Astrocyte of the spinal cord (primary cell): ENCODE measurements at regions not wholly inside any gene's neighbourhood (a gene's known extent, or its start where the extent isn't known, plus 50 kb on each side); places are given as distances from the start of the nearest gene placed in this dataset.

Experiments
- DNase-seq: peaks from one replicate; pipeline ENCODE4 v3.0.0; 2011; ENCODE audit warnings: low read depth, low spot score
- H3K4me3 ChIP-seq: 2 replicates; pipeline ENCODE4 v1.5.1; 2011; ENCODE audit warnings: low read depth, mild to moderate bottlenecking, low read length, moderate library complexity
- in situ Hi-C: cut with HindIII; loops from 2 replicates; pipeline ENCODE4 v1.10.0; 2017; ENCODE audit warnings: low sequenced_read_pairs
- TF ChIP-seq, protein P1 (sequence below): IDR thresholded peaks from 2 replicates; pipeline ENCODE4 v1.5.1; 2012; ENCODE audit warnings: low read depth, mild to moderate bottlenecking, low read length, inconsistent platforms

DNA sequence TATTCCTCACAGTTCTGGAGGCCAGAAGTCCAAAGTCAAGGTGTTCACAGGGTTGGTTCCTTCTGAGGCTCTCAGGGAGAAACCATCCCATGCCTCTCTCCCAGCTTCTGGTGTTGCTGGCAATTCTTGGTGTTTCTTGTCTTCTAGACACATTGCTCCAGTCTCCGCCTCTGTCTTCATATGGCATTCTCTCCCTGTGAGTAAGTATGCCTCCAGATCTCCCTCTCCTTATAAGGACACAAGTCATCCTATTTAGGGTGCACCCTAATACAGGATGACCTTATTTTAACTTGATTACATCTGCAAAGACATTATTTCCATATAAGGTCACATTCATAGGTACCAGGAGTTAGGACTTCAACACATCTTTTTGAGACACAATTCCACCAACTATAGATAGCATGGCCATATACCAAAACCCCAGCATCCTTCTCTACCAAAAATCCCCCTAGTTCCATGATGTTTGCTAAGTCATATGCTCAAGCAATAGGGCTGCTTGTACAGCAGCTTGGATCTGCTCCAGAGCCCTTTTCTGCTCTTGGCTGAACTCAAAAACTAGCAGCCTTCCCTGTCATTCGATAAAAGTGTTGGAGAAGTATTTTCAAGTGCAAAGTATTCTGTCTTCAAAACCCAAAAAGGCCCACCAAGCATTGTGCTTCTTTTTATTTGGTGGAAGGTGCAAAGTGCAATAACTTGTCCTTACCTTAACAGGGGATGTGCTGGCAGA is 79.2 kb upstream of the CMKLR1 start:
- no peak for DNase-seq
- TF ChIP-seq, protein P1, sequence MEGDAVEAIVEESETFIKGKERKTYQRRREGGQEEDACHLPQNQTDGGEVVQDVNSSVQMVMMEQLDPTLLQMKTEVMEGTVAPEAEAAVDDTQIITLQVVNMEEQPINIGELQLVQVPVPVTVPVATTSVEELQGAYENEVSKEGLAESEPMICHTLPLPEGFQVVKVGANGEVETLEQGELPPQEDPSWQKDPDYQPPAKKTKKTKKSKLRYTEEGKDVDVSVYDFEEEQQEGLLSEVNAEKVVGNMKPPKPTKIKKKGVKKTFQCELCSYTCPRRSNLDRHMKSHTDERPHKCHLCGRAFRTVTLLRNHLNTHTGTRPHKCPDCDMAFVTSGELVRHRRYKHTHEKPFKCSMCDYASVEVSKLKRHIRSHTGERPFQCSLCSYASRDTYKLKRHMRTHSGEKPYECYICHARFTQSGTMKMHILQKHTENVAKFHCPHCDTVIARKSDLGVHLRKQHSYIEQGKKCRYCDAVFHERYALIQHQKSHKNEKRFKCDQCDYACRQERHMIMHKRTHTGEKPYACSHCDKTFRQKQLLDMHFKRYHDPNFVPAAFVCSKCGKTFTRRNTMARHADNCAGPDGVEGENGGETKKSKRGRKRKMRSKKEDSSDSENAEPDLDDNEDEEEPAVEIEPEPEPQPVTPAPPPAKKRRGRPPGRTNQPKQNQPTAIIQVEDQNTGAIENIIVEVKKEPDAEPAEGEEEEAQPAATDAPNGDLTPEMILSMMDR = no peak
- in situ Hi-C loops = no loop called here
- no peak overlapping the region for H3K4me3 ChIP-seq

DNA sequence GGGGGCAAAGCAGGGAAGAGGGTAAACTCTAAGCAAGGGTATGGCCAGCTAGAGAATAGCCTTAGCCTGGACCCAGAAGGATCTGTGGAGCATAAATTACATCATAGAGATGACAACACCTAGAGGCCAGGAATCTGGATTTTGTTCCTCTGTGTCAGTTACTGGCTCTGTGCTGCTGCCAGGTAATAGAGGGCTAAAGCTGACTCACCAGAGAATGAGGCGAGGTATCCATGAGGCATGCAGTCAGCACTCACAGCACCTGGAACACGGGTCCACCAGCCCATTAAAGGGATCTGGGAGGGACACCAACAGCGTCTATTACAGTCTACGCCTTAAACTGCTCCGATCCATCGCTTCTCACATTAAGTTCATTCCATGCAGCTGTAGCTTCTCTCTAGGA is 74.9 kb upstream of the CMKLR1 start:
- TF ChIP-seq, protein P1 = no peak
- in situ Hi-C loops = no loop called here
- DNase-seq = no peak
- no peak overlapping the region for H3K4me3 ChIP-seq

DNA sequence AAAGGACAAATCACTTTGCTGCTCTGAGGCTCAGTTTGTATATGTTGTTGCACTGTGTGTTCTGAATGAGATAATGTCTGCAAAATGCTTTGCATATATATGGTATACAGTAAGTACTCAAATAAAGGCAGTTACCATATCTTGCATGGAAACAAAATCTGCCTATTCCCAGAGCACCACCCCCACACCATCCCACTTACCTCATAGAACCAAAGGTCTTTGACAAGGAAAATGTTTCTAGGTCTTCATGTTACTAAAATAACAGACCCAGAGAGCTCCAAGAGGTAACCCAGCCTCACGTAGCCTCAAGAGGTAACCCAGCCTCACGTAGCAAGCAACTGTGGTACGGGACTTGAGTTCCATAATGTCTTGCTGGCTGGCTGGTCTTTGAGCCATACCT is 71.6 kb upstream of the CMKLR1 start:
- TF ChIP-seq, protein P1 = no peak
- in situ Hi-C loops = no loop called here
- no peak overlapping the region for H3K4me3 ChIP-seq
- no peak for DNase-seq

GRCh38 chr12:108409481-108409880 is 70.4 kb upstream of the CMKLR1 start:
- H3K4me3 ChIP-seq = no peak overlapping the region
- TF ChIP-seq, protein P1 = no peak
- no peak for DNase-seq
- in situ Hi-C loops = no loop called here

DNA sequence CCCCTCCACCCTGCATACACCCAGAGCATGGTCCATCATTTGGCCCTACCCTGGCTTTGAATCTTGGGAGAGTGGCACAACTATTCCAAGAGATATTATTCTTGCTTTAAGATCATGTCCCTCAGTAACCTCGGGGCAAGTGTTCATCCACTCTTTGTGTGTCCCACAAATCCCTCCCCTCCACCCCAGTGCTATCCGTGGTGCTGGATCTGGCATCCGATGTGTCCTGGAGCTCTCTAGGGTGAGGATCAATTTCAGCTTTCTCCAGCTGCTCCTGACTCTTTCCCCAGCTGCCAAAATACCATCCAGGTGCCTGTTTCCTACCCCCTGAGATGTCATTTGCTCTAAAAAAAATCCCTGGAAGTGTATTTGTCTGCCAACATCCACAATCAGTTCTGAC is 64.8 kb upstream of the CMKLR1 start:
- DNase-seq = no peak
- TF ChIP-seq, protein P1 = no peak
- no peak overlapping the region for H3K4me3 ChIP-seq
- in situ Hi-C loops = no loop called here

DNA sequence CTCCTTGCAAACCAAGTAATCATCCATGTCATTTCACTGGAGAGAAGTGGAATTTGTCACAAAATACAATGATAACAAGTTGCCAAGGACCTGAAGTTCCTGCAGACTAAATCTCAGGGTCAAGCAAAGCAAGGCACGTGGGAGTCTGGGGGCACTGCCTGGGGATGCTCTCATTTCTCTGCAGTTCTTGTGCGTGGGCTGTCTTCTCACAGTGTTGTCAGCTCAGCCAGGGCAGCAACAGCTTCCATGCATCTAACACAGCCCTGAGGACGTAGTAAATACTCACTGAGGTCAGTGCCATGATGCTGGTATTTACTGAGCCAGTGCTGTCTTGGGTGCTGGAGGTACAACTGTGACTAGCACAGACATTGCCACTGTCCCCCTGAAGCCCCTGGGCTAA is 62.9 kb upstream of the CMKLR1 start:
- H3K4me3 ChIP-seq = no peak overlapping the region
- DNase-seq = no peak
- in situ Hi-C loops = no loop called here
- TF ChIP-seq, protein P1 = no peak
